ENCODE measurements at regions not wholly inside any gene's neighbourhood (a gene's known extent, or its start where the extent isn't known, plus 50 kb on each side); places are given as distances from the start of the nearest gene placed in this dataset.

DNA sequence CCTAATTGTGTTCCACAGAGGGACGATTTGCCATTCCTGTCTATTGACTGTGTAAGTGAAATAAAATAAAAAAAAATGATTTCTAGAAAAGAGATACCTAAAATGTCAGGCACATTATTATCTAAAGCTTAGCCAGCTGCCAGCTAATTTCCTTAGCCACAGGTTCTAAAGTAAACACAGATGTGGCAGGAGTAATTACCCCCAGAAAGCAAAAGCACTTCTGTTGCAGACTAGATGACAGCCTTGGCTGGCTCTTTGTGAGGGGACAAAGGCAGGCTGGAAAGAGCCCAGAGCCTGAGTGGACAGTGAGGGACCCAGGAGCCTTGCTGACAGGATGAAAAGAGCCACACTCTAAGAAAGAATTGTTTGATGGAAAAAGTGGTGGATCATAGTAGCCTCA lies 418.1 kb downstream of the LRIG3 start:
- TF ChIP-seq EZH2 (IDR thresholded peaks at IDR 0.05; ENCODE audit: low read length, unreplicated experiment) = no peak
- TF ChIP-seq, protein P1, sequence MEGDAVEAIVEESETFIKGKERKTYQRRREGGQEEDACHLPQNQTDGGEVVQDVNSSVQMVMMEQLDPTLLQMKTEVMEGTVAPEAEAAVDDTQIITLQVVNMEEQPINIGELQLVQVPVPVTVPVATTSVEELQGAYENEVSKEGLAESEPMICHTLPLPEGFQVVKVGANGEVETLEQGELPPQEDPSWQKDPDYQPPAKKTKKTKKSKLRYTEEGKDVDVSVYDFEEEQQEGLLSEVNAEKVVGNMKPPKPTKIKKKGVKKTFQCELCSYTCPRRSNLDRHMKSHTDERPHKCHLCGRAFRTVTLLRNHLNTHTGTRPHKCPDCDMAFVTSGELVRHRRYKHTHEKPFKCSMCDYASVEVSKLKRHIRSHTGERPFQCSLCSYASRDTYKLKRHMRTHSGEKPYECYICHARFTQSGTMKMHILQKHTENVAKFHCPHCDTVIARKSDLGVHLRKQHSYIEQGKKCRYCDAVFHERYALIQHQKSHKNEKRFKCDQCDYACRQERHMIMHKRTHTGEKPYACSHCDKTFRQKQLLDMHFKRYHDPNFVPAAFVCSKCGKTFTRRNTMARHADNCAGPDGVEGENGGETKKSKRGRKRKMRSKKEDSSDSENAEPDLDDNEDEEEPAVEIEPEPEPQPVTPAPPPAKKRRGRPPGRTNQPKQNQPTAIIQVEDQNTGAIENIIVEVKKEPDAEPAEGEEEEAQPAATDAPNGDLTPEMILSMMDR (conservative IDR thresholded peaks at IDR 0.05; ENCODE audit: low read depth, low read length) = no peak
